ENCODE measurements at regions not wholly inside any gene's neighbourhood (a gene's known extent, or its start where the extent isn't known, plus 50 kb on each side); places are given as distances from the start of the nearest gene placed in this dataset.

DNA sequence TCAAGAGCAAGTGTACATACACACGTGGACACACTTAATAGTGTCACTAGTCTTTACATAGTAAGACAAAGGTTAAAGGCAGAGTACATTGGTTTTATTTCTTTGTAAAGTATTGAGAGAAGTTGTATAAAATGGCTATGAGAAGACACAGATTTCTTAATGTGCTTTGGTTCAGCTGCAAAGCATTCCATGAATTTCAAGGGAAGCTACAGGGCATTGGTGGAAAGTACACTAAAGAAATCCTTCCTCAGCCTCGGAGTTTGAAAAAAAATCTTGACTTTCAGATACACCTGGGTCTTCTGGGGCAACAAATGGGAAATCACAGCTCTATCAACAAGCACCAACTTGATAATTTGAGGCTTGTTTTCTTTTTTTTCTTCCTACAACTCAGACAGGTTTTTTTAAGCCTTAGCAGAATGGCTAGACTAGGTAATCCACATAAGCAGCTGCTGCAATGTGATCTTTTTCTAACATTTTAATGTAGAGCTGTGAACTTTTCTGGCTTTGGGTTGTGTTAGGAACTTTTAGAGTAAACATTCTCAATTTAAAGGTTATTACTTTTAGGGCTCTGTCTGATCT is 140.4 kb upstream of the FST start:
- TF ChIP-seq, protein P1, sequence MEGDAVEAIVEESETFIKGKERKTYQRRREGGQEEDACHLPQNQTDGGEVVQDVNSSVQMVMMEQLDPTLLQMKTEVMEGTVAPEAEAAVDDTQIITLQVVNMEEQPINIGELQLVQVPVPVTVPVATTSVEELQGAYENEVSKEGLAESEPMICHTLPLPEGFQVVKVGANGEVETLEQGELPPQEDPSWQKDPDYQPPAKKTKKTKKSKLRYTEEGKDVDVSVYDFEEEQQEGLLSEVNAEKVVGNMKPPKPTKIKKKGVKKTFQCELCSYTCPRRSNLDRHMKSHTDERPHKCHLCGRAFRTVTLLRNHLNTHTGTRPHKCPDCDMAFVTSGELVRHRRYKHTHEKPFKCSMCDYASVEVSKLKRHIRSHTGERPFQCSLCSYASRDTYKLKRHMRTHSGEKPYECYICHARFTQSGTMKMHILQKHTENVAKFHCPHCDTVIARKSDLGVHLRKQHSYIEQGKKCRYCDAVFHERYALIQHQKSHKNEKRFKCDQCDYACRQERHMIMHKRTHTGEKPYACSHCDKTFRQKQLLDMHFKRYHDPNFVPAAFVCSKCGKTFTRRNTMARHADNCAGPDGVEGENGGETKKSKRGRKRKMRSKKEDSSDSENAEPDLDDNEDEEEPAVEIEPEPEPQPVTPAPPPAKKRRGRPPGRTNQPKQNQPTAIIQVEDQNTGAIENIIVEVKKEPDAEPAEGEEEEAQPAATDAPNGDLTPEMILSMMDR (IDR thresholded peaks at IDR 0.05): no peak
- TF ChIP-seq POLR2A (IDR thresholded peaks at IDR 0.05) (no peak), POLR2AphosphoS5 (IDR thresholded peaks at IDR 0.05) (no peak)

Data from prostate gland (tissue), 2 donors.